ENCODE measurements at regions not wholly inside any gene's neighbourhood (a gene's known extent, or its start where the extent isn't known, plus 50 kb on each side); places are given as distances from the start of the nearest gene placed in this dataset.

DNA sequence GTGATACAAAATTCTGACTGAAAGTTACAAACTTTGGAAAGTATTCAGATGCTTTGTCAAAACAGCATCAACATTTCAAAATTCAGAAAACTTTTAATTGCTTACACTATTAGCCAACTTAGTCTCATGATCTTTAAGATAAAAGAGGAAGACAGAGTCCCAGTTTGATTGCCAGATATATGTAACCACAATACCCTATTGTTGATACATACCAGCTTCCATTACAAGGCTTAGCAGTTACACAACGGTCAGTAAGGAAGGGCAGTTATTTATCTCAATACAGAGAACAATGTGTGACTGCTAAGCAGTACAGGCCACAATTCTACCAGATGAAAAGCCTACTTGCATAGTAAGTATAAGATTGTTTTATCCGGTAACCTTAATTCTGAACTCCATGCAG, 138.4 kb downstream of the SPANXN3 start:
- TF ChIP-seq, protein P1, sequence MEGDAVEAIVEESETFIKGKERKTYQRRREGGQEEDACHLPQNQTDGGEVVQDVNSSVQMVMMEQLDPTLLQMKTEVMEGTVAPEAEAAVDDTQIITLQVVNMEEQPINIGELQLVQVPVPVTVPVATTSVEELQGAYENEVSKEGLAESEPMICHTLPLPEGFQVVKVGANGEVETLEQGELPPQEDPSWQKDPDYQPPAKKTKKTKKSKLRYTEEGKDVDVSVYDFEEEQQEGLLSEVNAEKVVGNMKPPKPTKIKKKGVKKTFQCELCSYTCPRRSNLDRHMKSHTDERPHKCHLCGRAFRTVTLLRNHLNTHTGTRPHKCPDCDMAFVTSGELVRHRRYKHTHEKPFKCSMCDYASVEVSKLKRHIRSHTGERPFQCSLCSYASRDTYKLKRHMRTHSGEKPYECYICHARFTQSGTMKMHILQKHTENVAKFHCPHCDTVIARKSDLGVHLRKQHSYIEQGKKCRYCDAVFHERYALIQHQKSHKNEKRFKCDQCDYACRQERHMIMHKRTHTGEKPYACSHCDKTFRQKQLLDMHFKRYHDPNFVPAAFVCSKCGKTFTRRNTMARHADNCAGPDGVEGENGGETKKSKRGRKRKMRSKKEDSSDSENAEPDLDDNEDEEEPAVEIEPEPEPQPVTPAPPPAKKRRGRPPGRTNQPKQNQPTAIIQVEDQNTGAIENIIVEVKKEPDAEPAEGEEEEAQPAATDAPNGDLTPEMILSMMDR (conservative IDR thresholded peaks at IDR 0.05) = no peak
- TF ChIP-seq EZH2 (IDR thresholded peaks at IDR 0.05; ENCODE audit: low read depth) = no peak
- H4K20me1 ChIP-seq (ENCODE audit: insufficient read depth) = no peaks in the 10 kb centered on the region
- H3F3A ChIP-seq (ENCODE audit: insufficient read depth, low read depth) = no peaks in the 10 kb centered on the region
- H3K4me3 ChIP-seq = no peak overlapping the region
- no peak overlapping the region for H3K4me2 ChIP-seq
- ChIA-PET POLR2A (ENCODE audit: unreplicated experiment) (no interaction called here), CTCF (no interaction called here)
- no peaks in the 10 kb centered on the region for H3K9me3 ChIP-seq (ENCODE audit: insufficient read depth, low read depth)
- H3K9me2 ChIP-seq (ENCODE audit: insufficient read depth) = no peaks in the 10 kb centered on the region
- intact Hi-C loops (cut with micrococcal nuclease; ENCODE audit: unreplicated experiment) = no loop called here
- H3K4me1 ChIP-seq (replicated peaks; ENCODE audit: insufficient read depth) = no peaks in the 10 kb centered on the region
- H3K27ac ChIP-seq = no peak overlapping the region
- no peaks in the 10 kb centered on the region for H3K36me3 ChIP-seq (ENCODE audit: low read depth)
- no peak overlapping the region for H2AFZ ChIP-seq
- no peaks in the 10 kb centered on the region for H3K79me2 ChIP-seq (ENCODE audit: low read depth)
- BruUV-seq (replicated peaks) = no TSS peak
- no peaks in the 10 kb centered on the region for H3K27me3 ChIP-seq (ENCODE audit: insufficient read depth, low read depth)
- no peak for DNase-seq

DNA sequence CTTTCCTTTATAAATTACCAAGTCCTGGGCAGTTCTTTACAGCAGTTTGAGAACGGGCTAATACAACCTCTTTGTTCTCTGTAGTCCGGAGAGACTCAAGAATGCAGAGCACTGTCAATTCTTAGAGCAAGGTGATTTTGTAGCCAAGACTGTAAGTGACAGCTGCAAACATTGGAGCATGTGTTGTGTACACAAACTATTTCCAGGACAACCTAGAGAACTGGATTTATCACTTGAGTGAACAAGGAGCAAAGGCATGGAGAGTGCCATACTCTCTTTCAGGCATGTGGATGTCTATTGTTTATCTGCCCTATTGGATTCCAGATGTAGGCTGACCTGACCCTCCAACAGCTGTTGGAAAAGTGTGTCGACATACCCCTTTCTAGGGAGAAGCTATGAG, 153.9 kb downstream of the SPANXN3 start:
- no peaks in the 10 kb centered on the region for H3K27me3 ChIP-seq (ENCODE audit: insufficient read depth, low read depth)
- no peak overlapping the region for H2AFZ ChIP-seq
- no peaks in the 10 kb centered on the region for H3K9me3 ChIP-seq (ENCODE audit: insufficient read depth, low read depth)
- H3K4me3 ChIP-seq = no peak overlapping the region
- no peaks in the 10 kb centered on the region for H3K9me2 ChIP-seq (ENCODE audit: insufficient read depth)
- peaks cover 4% of the 10 kb centered on the region; the same call in 1 of the 2 replicates for H4K20me1 ChIP-seq (ENCODE audit: insufficient read depth)
- intact Hi-C loops (cut with micrococcal nuclease; ENCODE audit: unreplicated experiment) = no loop called here
- BruUV-seq (replicated peaks) = no TSS peak
- POLR2A ChIA-PET (ENCODE audit: unreplicated experiment) = no interaction called here
- no peak for TF ChIP-seq EZH2 (IDR thresholded peaks at IDR 0.05; ENCODE audit: low read depth)
- TF ChIP-seq, protein P1 (conservative IDR thresholded peaks at IDR 0.05) = no peak
- no peak overlapping the region for H3K27ac ChIP-seq
- CTCF ChIA-PET = no interaction called here
- H3K4me2 ChIP-seq = no peak overlapping the region
- no peaks in the 10 kb centered on the region for H3K4me1 ChIP-seq (replicated peaks; ENCODE audit: insufficient read depth)
- no peaks in the 10 kb centered on the region for H3K36me3 ChIP-seq (ENCODE audit: low read depth)
- no peak for DNase-seq
- no peaks in the 10 kb centered on the region for H3K79me2 ChIP-seq (ENCODE audit: low read depth)
- no peaks in the 10 kb centered on the region for H3F3A ChIP-seq (ENCODE audit: insufficient read depth, low read depth)

DNA sequence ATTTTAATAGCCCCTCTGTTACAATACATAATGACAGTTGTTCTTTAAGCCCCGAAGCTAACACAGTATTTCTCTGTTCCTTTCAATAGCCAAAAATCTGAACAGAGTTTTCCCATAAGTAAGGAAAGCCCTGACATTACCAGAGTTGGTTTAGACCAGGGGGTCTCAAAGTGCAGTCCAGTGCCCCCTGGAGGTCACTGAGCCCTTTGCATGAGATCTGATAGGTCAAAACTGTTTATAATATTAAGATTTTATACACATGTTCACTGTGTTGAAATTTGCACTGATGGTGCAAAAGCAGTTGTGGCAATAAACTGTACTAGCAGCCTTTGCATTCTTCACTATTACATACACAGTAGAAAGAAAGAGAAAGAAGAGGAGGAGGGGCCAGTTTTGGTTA, 177.1 kb downstream of the SPANXN3 start:
- Histone ChIP-seq H3K27ac (no peak overlapping the region), H3F3A (ENCODE audit: insufficient read depth, low read depth) (no peaks in the 10 kb centered on the region), H3K79me2 (ENCODE audit: low read depth) (no peaks in the 10 kb centered on the region), H3K9me2 (ENCODE audit: insufficient read depth) (no peaks in the 10 kb centered on the region), H3K27me3 (ENCODE audit: insufficient read depth, low read depth) (no peaks in the 10 kb centered on the region), H3K4me1 (replicated peaks; ENCODE audit: insufficient read depth) (no peaks in the 10 kb centered on the region), H3K4me2 (no peak overlapping the region), H3K4me3 (no peak overlapping the region), H3K36me3 (ENCODE audit: low read depth) (no peaks in the 10 kb centered on the region), H4K20me1 (ENCODE audit: insufficient read depth) (no peaks in the 10 kb centered on the region), H3K9me3 (ENCODE audit: insufficient read depth, low read depth) (no peaks in the 10 kb centered on the region), H2AFZ (no peak overlapping the region)
- no peak for DNase-seq
- intact Hi-C loops (cut with micrococcal nuclease; ENCODE audit: unreplicated experiment) = no loop called here
- no TSS peak for BruUV-seq (replicated peaks)
- ChIA-PET POLR2A (ENCODE audit: unreplicated experiment) (no interaction called here), CTCF (no interaction called here)
- no peak for TF ChIP-seq EZH2 (IDR thresholded peaks at IDR 0.05; ENCODE audit: low read depth)
- TF ChIP-seq, protein P1 (conservative IDR thresholded peaks at IDR 0.05) = no peak; the same call in 1 of the 2 replicates
